SHP77 (cell line): ENCODE measurements at regions not wholly inside any gene's neighbourhood (a gene's known extent, or its start where the extent isn't known, plus 50 kb on each side); places are given as distances from the start of the nearest gene placed in this dataset.
"Not testable (repeated sequence)": the region's sequence is repeated elsewhere in the genome, so short reads cannot be mapped to it uniquely, and the experiment has no call there.

Experiments used
- DNase-seq, 2 experiments: peaks; one replicate each; lab custom pipeline; 2025; lab: John Stamatoyannopoulos, UW

- DNase-seq: no peak
Observed at GRCh38 chr13:74246487-74246886, 112.3 kb upstream of the KLF12 start.

- no peak for DNase-seq
Observed at GRCh38 chr13:74243637-74244526, 109.7 kb upstream of the KLF12 start.

DNA sequence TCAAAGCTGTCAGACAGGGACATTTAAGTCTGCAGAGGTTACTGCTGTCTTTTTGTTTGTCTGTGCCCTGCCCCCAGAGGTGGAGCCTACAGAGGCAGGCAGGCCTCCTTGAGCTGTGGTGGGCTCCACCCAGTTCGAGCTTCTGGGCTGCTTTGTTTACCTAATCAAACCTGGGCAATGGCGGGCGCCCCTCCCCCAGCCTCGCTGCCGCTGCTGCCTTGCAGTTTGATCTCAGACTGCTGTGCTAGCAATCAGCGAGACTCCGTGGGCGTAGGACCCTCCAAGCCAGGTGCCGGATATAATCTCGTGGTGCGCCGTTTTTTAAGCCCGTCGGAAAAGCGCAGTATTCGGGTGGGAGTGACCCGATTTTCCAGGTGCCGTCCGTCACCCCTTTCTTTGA is 107.1 kb upstream of the KLF12 start:
- not testable (repeated sequence) for DNase-seq

GRCh38 chr13:74230984-74231501 is 96.8 kb upstream of the KLF12 start:
- DNase-seq: no peak

DNA sequence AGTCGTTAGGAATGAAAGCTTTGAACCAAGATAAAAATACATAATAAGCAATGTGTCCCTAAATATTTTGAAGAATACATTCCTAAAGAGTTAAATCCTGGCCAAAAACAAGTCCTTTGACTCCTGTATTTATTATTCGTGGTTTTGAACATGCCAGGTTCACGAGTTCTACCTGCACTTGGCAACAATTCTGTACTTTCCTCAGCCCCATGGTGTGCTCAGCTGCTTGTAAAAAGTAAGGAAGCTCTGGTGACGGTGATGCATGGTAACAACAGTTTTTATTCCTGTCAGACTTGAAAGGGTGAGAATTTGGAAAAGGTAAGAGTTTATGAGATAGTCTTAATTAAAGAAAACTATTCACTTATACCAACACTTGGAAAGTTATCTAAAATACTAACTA is 95.0 kb upstream of the KLF12 start:
- DNase-seq: no peak

- DNase-seq: no peak
Observed at GRCh38 chr13:74227476-74228158, 93.4 kb upstream of the KLF12 start.

DNA sequence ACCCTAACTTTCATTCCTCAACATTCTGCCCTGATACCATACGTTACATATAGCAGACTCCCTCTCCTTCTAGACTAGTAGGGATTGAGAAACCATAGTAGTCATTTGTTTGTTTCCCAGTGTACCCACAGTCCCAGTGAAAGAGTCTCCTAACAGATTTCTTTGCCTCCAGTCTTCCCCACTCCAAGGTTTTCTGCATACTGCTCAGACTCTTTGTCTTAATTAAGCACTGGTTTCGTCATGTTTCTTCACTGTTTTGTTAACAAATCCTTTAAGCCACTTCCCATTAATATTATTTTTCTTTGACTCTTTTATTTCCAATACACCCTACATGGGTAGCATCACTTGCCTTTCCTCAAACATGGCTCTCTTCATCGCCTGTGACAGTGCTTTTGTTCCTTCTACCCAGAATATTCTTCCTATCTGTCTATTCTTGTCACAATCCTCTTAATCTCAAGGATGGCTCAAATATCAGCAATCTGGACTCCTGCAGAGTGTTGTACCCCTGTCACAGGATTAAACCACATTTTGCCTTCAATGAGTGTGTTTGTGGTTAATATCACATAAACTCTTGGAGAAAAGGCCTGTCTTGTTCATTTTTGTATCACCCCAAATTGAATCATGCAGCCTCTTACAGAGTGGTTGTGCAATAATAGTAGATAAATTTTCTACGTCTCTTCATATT is 92.7 kb upstream of the KLF12 start:
- DNase-seq: no peak

- DNase-seq: no peak
Observed at GRCh38 chr13:74221752-74222151, 87.5 kb upstream of the KLF12 start.

GRCh38 chr13:74219566-74219965 is 85.4 kb upstream of the KLF12 start:
- DNase-seq: no peak

GRCh38 chr13:74218291-74218690 is 84.1 kb upstream of the KLF12 start:
- no peak for DNase-seq

GRCh38 chr13:74217811-74218210 is 83.6 kb upstream of the KLF12 start:
- DNase-seq: no peak

DNA sequence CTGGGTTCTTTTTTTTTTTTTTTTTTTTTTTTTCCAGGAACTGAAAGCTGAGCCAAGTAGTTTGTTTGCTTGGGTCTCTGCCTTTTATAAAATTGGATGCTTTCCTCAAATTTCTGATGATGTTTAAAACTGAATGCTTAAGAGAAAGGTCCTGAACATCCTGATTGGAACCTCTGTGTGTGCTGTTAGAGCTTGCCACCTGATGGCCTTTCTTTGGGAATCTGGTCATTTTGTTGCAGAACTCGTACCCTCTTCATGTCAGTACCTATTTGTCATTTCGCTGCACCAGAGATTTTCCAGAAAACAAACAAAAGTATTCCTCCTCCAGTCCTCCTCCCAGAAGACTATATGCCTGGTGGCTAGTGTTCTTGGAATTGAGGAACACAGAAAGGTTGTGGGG is 81.2 kb upstream of the KLF12 start:
- no peak for DNase-seq

DNA sequence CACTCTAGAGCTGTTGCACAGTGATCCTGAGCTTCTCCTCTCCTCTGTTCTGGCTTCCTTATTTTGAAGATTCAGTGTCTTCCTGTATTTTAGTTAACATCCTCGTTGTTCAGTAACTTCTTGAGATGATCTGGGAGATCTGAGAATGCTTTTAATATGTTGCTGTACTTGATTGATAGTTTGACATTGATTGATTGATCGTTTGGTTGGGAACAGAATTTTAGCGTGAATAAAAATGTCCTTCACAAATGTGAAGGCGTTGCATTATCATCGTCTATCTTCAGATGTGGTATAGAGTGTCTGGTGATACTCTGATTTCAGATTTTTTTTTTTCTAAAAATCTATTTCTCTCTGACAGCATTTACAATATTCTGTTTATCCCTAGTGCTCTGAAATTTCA is 80.1 kb upstream of the KLF12 start:
- no peak for DNase-seq

GRCh38 chr13:74210693-74211393 is 76.6 kb upstream of the KLF12 start:
- no peak for DNase-seq

- no peak for DNase-seq
Observed at GRCh38 chr13:74206855-74207254, 72.7 kb upstream of the KLF12 start.

DNA sequence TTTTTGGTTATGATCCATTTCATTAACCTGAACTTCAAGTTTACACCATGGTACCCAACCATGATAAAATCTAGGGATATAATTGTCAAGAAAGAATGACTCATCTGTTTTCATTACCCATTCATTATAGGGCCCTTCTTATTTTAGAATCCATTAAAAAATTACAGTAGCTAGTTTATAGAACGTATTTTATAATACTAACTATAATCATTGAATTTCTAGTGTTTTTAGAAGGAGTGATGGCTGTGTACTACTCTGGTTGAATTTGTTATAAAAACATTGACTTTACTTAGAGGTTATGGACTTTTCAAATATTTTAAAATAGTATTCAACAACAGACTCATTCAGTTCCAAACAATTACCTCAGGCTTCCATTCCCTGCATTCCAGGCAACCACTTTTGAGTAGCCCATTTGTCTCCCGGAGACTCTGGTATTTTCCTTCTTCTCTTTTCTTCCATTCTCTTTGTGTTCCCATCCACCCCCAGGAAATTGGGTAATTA is 71.9 kb upstream of the KLF12 start:
- DNase-seq: no peak

GRCh38 chr13:74205313-74205690 is 71.1 kb upstream of the KLF12 start:
- no peak for DNase-seq

- no peak for DNase-seq
Observed at GRCh38 chr13:74204602-74205312, 70.6 kb upstream of the KLF12 start.

- no peak for DNase-seq
Observed at GRCh38 chr13:74203576-74203975, 69.4 kb upstream of the KLF12 start.

GRCh38 chr13:74202129-74202813 is 68.1 kb upstream of the KLF12 start:
- DNase-seq: no peak

DNA sequence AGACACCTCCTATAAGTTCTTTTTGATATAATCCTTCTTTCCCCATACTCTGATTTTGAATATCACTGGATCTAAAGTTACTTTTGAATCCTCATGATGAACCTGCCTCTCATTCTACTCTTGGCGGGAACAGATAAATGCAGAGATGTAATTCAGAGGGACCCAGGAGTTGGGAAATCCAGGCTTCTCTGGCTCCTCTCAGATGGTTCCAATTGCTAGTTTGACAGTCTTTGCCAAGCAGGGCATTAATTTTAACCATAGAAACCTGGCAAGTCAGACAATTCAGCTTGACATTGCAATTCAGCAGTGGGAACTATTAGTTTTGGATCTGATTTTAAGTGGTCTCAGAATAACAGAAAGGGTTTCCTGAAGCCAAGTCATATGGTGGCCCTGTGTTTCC is 67.3 kb upstream of the KLF12 start:
- DNase-seq: no peak
